ENCODE measurements at regions not wholly inside any gene's neighbourhood (a gene's known extent, or its start where the extent isn't known, plus 50 kb on each side); places are given as distances from the start of the nearest gene placed in this dataset.

DNA sequence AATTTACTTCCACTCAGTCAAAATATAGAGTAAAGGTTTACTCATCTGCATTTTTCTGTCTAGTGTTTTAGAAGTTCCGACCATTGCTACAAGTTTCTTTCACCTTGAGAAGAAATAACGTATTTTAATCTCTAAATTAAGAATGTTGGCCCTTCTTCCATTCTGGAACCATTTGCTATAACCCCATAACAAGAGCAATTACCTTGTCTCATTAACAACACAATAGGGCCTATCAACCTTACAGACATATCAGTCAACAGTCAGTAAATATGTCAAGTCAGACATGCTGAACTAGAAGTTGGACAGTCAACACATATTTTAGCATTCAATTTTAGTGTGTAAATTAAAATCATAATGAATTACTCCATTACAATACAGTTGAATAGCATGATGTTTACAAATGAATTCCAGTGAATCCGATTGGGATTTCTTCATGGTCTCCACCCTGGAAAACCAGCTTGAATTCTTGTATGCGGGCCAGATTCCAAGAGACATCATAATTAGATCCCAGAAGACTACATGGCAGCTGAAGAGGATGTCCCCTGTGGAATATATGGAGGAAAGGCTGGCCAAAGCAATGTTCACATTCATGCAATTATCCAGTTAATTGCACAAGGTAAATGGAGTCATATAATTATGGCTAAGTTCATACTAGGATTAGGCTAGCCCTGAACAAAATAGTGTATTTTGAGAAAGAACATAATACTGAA lies 196.2 kb upstream of the TARS1 start:
- H3K36me3 ChIP-seq: no peaks in the 10 kb centered on the region
- H3K27me3 ChIP-seq: no peaks in the 10 kb centered on the region
- TF ChIP-seq, protein P1, sequence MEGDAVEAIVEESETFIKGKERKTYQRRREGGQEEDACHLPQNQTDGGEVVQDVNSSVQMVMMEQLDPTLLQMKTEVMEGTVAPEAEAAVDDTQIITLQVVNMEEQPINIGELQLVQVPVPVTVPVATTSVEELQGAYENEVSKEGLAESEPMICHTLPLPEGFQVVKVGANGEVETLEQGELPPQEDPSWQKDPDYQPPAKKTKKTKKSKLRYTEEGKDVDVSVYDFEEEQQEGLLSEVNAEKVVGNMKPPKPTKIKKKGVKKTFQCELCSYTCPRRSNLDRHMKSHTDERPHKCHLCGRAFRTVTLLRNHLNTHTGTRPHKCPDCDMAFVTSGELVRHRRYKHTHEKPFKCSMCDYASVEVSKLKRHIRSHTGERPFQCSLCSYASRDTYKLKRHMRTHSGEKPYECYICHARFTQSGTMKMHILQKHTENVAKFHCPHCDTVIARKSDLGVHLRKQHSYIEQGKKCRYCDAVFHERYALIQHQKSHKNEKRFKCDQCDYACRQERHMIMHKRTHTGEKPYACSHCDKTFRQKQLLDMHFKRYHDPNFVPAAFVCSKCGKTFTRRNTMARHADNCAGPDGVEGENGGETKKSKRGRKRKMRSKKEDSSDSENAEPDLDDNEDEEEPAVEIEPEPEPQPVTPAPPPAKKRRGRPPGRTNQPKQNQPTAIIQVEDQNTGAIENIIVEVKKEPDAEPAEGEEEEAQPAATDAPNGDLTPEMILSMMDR (IDR thresholded peaks at IDR 0.05): no peak
- 56 to 68% methylated on average over 4 of the region's 4 CpGs for WGBS, 2 donors
- intact Hi-C loops (cut with DNase I): no loop called here
- FAIRE-seq: no peak
- no peaks in the 10 kb centered on the region for H3K4me1 ChIP-seq
- H3K4me3 ChIP-seq: no peak overlapping the region
- no peak for ATAC-seq
- no peak overlapping the region for H3K27ac ChIP-seq
- H3K9me3 ChIP-seq: no peaks in the 10 kb centered on the region
- no peak for DNase-seq

DNA sequence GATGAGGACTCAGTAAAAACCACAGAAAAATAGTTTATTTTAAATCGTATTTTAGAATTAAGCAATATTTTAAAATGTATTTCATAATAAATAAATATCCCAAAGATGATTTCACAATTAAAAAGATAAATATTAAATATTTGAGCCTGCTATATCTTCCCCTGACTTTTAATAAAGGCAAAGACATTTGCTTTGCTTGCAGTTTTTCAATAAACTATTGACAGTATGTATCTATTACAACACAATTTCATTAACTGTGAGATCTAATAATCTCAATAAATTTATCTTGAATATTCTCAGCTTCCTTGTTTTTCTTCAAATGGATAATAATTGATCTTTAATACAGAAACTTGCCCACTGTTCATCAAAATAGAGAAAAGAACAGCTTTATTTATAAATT lies 186.2 kb upstream of the TARS1 start:
- H3K4me1 ChIP-seq: no peaks in the 10 kb centered on the region
- no peaks in the 10 kb centered on the region for H3K9me3 ChIP-seq
- DNase-seq: no peak
- ATAC-seq: no peak
- TF ChIP-seq, protein P1 (IDR thresholded peaks at IDR 0.05): no peak
- no peak overlapping the region for H3K27ac ChIP-seq
- H3K36me3 ChIP-seq: no peaks in the 10 kb centered on the region
- no peak for FAIRE-seq
- WGBS, 2 donors: 49 to 74% methylated on average over 1 of the region's 1 CpG
- no peaks in the 10 kb centered on the region for H3K27me3 ChIP-seq
- intact Hi-C loops (cut with DNase I): no loop called here
- no peak overlapping the region for H3K4me3 ChIP-seq

DNA sequence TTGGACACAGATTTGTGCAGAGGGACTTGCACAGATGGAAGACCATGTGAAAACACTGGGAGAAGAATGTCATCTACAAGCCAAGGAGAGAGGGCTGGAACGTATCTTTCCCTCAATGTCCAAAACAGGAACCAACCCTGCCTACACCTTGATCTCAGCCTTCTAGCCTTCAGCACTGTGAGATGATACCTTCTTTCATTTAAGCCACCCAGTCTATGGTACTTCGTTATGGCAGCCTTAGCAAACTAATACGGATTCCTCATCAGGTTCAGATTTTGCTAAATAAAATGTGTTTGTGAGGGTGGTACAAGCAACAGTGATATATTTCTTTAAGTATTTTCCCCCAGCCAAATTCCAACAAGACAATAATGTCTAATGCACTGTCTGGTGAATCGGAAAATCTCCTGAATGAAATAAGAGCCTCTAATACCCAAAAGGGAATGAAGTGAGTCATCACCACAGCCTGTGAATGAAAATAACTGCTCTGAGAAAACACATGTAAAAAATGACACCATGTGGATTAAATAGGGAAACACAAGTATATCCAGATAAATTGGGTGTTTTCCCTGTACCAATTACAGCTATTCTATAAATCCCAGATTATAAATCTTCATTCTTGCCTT lies 182.8 kb upstream of the TARS1 start:
- intact Hi-C loops (cut with DNase I): no loop called here
- DNase-seq: no peak
- no peak overlapping the region for H3K4me3 ChIP-seq
- WGBS, 2 donors: 53 to 71% methylated on average over 4 of the region's 4 CpGs
- peak; percentile 70 for FAIRE-seq
- H3K9me3 ChIP-seq: no peaks in the 10 kb centered on the region
- no peaks in the 10 kb centered on the region for H3K27me3 ChIP-seq
- no peaks in the 10 kb centered on the region for H3K36me3 ChIP-seq
- no peak overlapping the region for H3K27ac ChIP-seq
- H3K4me1 ChIP-seq: no peaks in the 10 kb centered on the region
- peak in 3 of 4 donors; percentile 42 to 80 (median 45) for ATAC-seq
- TF ChIP-seq, protein P1 (IDR thresholded peaks at IDR 0.05): no peak

DNA sequence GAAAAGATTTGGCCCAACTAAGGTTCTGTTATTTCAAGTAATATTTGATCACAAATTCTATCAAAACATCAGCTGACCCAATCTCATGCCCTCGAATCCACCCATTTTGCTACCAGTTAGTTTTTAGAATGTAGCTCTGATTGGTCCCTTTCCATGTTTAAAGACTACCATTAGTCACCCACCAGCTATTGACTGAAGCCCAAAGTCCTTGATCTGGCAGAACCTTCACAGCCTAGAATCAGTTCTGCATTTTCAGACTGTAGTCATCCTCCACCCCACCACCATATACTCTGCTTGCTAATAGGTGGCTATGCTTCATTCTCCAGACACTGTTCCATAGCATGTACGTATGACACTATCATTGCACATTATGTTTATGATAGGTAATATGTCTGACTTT lies 182.2 kb upstream of the TARS1 start:
- DNase-seq (no peak), ATAC-seq (no peak), FAIRE-seq (no peak)
- H3K4me3 ChIP-seq: no peak overlapping the region
- H3K4me1 ChIP-seq: no peaks in the 10 kb centered on the region
- no peak overlapping the region for H3K27ac ChIP-seq
- TF ChIP-seq, protein P1 (IDR thresholded peaks at IDR 0.05): no peak
- H3K27me3 ChIP-seq: no peaks in the 10 kb centered on the region
- no peaks in the 10 kb centered on the region for H3K9me3 ChIP-seq
- intact Hi-C loops (cut with DNase I): no loop called here
- WGBS, 2 donors: 57 to 70% methylated on average over 2 of the region's 2 CpGs
- H3K36me3 ChIP-seq: no peaks in the 10 kb centered on the region

DNA sequence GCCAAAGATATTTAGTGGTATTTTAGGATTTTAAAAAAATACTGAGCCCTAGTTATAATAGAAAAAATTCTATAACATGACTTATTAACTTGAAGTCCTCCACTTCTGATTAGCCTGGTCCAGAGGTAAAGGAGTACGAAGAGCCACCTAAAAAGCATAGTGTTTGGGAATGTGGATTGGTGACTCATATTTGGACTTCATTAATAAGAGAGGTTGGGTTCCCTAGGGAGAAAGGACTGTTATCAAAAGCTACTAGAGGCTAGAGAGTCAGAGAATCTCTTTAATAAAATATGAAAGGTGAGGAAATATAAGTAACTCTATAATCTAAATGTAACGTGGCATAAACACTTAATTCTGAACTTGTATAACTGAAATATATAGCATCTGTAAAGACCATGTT lies 180.7 kb upstream of the TARS1 start:
- FAIRE-seq (no peak), ATAC-seq (no peak), DNase-seq (no peak)
- no peaks in the 10 kb centered on the region for H3K4me1 ChIP-seq
- WGBS, 2 donors: 70 to 71% methylated on average over 2 of the region's 2 CpGs
- TF ChIP-seq, protein P1 (IDR thresholded peaks at IDR 0.05): no peak
- no peaks in the 10 kb centered on the region for H3K36me3 ChIP-seq
- intact Hi-C loops (cut with DNase I): no loop called here
- H3K9me3 ChIP-seq: no peaks in the 10 kb centered on the region
- no peaks in the 10 kb centered on the region for H3K27me3 ChIP-seq
- H3K27ac ChIP-seq: no peak overlapping the region
- H3K4me3 ChIP-seq: no peak overlapping the region
